BJ (cell line): ENCODE measurements at regions not wholly inside any gene's neighbourhood (a gene's known extent, or its start where the extent isn't known, plus 50 kb on each side); places are given as distances from the start of the nearest gene placed in this dataset.

Experiments
- CTCF ChIA-PET: fragments of 350-600 bp; formaldehyde crosslinking; extraction: SDS; loops from one replicate; lab custom pipeline; 2021; ENCODE audit warnings: antibody characterized with exemption, inconsistent platforms; lab: Yijun Ruan, JAX
- POLR2A ChIA-PET: fragments of 300-600 bp; sonication (Branson Sonifier 250); formaldehyde crosslinking; extraction: SDS; loops from one replicate; lab custom pipeline; 2021; ENCODE audit warnings: antibody characterized with exemption; lab: Charles Lee
- DNase-seq: peaks from one replicate; pipeline ENCODE4 v3.0.0-alpha.2; 2011; ENCODE audit warnings: low read depth
- H3K27me3 ChIP-seq: 2 replicates; pipeline ENCODE4 v1.6.0; 2011; ENCODE audit warnings: low read length; ENCODE audit not compliant: control insufficient read depth, insufficient read depth
- H3K36me3 ChIP-seq: 2 replicates; pipeline ENCODE4 v1.5.1; 2011; ENCODE audit warnings: low read length; ENCODE audit not compliant: control insufficient read depth, insufficient read depth
- H3K4me3 ChIP-seq: 2 replicates; pipeline ENCODE4 v1.5.1; 2011; ENCODE audit warnings: low read depth, mild to moderate bottlenecking, control low read depth, low read length
- CTCF ChIP-seq: IDR thresholded peaks from 2 replicates; pipeline ENCODE4 v1.5.1; 2011; ENCODE audit warnings: low read depth, mild to moderate bottlenecking, control low read depth, inconsistent platforms, low read length, moderate library complexity; ENCODE audit not compliant: insufficient read depth

- H3K4me3 ChIP-seq, result no peak overlapping the region
- no peak for TF ChIP-seq CTCF
- no peaks in the 10 kb centered on the region for H3K27me3 ChIP-seq
- POLR2A ChIA-PET, result no interaction called here
- no peaks in the 10 kb centered on the region for H3K36me3 ChIP-seq
- CTCF ChIA-PET, result no interaction called here
- no peak for DNase-seq
Observed at GRCh38 chr1:58000116-58000515, 546.4 kb downstream of the OMA1 start.

- CTCF ChIA-PET, result interaction anchor here (0.6 kb wide), 1 partner anchor 976 kb away, joined by 3 read pairs; no protein-coding TSS in a partner anchor
- H3K4me3 ChIP-seq, result no peak overlapping the region
- no peaks in the 10 kb centered on the region for H3K36me3 ChIP-seq
- no peak for TF ChIP-seq CTCF
- DNase-seq, result no peak
- POLR2A ChIA-PET, result no interaction called here
- no peaks in the 10 kb centered on the region for H3K27me3 ChIP-seq
Observed at GRCh38 chr1:57996400-57996799, 550.1 kb downstream of the OMA1 start.

GRCh38 chr1:57991289-57991688 lies 555.2 kb downstream of the OMA1 start:
- DNase-seq, result no peak
- no peaks in the 10 kb centered on the region for H3K36me3 ChIP-seq
- H3K27me3 ChIP-seq, result no peaks in the 10 kb centered on the region
- POLR2A ChIA-PET, result no interaction called here
- CTCF ChIA-PET, result interaction anchor here (0.5 kb wide), 1 partner anchor 24 kb away, joined by 3 read pairs; no protein-coding TSS in a partner anchor
- H3K4me3 ChIP-seq, result no peak overlapping the region
- no peak for TF ChIP-seq CTCF

- DNase-seq, result no peak
- ChIA-PET CTCF (no interaction called here), POLR2A (no interaction called here)
- Histone ChIP-seq H3K27me3 (no peaks in the 10 kb centered on the region), H3K4me3 (no peak overlapping the region), H3K36me3 (no peaks in the 10 kb centered on the region)
- TF ChIP-seq CTCF, result no peak
Observed at GRCh38 chr1:57989877-57990276, 556.6 kb downstream of the OMA1 start.

GRCh38 chr1:57987523-57987922 lies 559.0 kb downstream of the OMA1 start:
- POLR2A ChIA-PET, result no interaction called here
- CTCF ChIA-PET, result no interaction called here
- no peak for DNase-seq
- Histone ChIP-seq H3K4me3 (no peak overlapping the region), H3K27me3 (no peaks in the 10 kb centered on the region), H3K36me3 (no peaks in the 10 kb centered on the region)
- no peak for TF ChIP-seq CTCF
